SU-DHL-6 (cell line): ENCODE measurements at regions not wholly inside any gene's neighbourhood (a gene's known extent, or its start where the extent isn't known, plus 50 kb on each side); places are given as distances from the start of the nearest gene placed in this dataset.

Source experiments
- H2AFZ ChIP-seq: fragments of 200-600 bp; sonication (generic); 2 replicates; pipeline ENCODE4 v1.6.1; 2014; ENCODE audit warnings: low read depth, mild to moderate bottlenecking, moderate library complexity, mixed read lengths, antibody characterized with exemption, low read length; ENCODE audit not compliant: severe bottlenecking
- H3F3A ChIP-seq: fragments of 200-600 bp; shearing (Covaris generic); 2 replicates; pipeline ENCODE4 v1.6.0; 2016; ENCODE audit warnings: antibody characterized with exemption, mild to moderate bottlenecking; ENCODE audit not compliant: insufficient read depth
- H3K27ac ChIP-seq: fragments of 200-600 bp; sonication (generic); 2 replicates; pipeline ENCODE4 v1.5.1; 2016; ENCODE audit warnings: low read depth, mild to moderate bottlenecking, low read length, moderate library complexity, mixed read lengths
- H3K27me3 ChIP-seq: fragments of 200-600 bp; sonication (generic), shearing (Covaris generic); 2 replicates; pipeline ENCODE4 v1.6.0; 2014; ENCODE audit warnings: mild to moderate bottlenecking, low read length
- H3K36me3 ChIP-seq: fragments of 200-600 bp; sonication (generic); 2 replicates; pipeline ENCODE4 v1.6.1; 2014; ENCODE audit warnings: mild to moderate bottlenecking, low read length, mixed read lengths
- H3K4me2 ChIP-seq: fragments of 300-600, 200-600 bp; shearing (Covaris generic), sonication (generic); 2 replicates; pipeline ENCODE4 v1.6.0; 2014; ENCODE audit warnings: low read length, low read depth, mild to moderate bottlenecking; ENCODE audit not compliant: poor library complexity, severe bottlenecking
- H3K4me3 ChIP-seq: fragments of 200-600 bp; sonication (generic); 2 replicates; pipeline ENCODE4 v1.5.1; 2014; ENCODE audit warnings: antibody characterized with exemption, low read length, mild to moderate bottlenecking, mixed read lengths; ENCODE audit not compliant: insufficient read depth, poor library complexity, severe bottlenecking
- H3K79me2 ChIP-seq: fragments of 200-600 bp; sonication (generic); 2 replicates; pipeline ENCODE4 v1.6.1; 2014; ENCODE audit warnings: mild to moderate bottlenecking, low read length, moderate library complexity; ENCODE audit not compliant: insufficient read depth
- H3K9ac ChIP-seq: fragments of 200-600 bp; sonication (generic); 2 replicates; pipeline ENCODE4 v1.7.0; 2014; ENCODE audit warnings: mild to moderate bottlenecking, low read length
- H3K9me2 ChIP-seq: fragments of 200-600 bp; sonication (generic); replicated peaks from 2 replicates; pipeline ENCODE4 v1.6.1; 2014; ENCODE audit warnings: low read length; ENCODE audit not compliant: insufficient read depth
- H3K9me3 ChIP-seq: fragments of 200-600 bp; sonication (generic); 2 replicates; pipeline ENCODE4 v1.6.1; 2014; ENCODE audit warnings: low read length, mixed read lengths; ENCODE audit not compliant: insufficient read depth
- H4K20me1 ChIP-seq: fragments of 200-600 bp; sonication (generic); 2 replicates; pipeline ENCODE4 v1.6.1; 2014; ENCODE audit warnings: low read depth, mild to moderate bottlenecking, antibody characterized with exemption, low read length, moderate library complexity, mixed read lengths
- EZH2phosphoT487 ChIP-seq: fragments of 200-600 bp; sonication (generic), shearing (Covaris generic); conservative IDR thresholded peaks from 2 replicates; pipeline ENCODE4 v1.6.1; 2018; ENCODE audit warnings: mild to moderate bottlenecking, antibody characterized with exemption, low read length, moderate library complexity, mixed read lengths
- TF ChIP-seq, protein P1 (sequence below): fragments of 200-600 bp; sonication (generic); IDR thresholded peaks from one replicate; pipeline ENCODE4 v1.5.1; 2017; ENCODE audit warnings: antibody characterized with exemption, mild to moderate bottlenecking, low read length, moderate library complexity; ENCODE audit not compliant: insufficient read depth, poor library complexity, severe bottlenecking

DNA sequence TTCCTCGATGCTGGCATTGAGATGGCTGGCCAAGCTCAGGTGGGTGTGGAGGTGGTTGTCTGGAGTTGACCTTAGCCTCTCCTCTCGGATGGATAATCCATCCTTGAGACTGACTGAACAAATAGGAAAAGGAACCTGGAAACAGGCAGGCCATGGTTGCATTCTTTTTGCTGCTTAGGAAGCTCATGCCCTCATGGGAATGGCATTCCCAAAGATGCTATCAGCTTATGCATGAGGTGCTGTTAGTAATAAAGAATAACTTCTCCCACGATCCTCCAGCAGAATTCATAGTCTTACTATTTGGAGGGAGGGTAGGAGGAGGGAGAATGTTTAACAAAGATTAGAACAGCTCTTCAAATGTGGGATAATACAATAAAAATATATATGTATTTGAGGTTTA, 303.0 kb upstream of the TPM1 start:
- H4K20me1 ChIP-seq = no peaks in the 10 kb centered on the region
- H3K27me3 ChIP-seq = 0 out of 2 replicates have a peak, but pooled peaks cover 2% of the 10 kb centered on the region
- H3K27ac ChIP-seq = no peak overlapping the region
- no peak overlapping the region for H3K4me3 ChIP-seq
- no peak overlapping the region for H3K9ac ChIP-seq
- no peak overlapping the region for H3K4me2 ChIP-seq
- no peaks in the 10 kb centered on the region for H3K9me2 ChIP-seq
- no peaks in the 10 kb centered on the region for H3F3A ChIP-seq
- H2AFZ ChIP-seq = no peak overlapping the region
- H3K79me2 ChIP-seq = no peaks in the 10 kb centered on the region
- no peaks in the 10 kb centered on the region for H3K36me3 ChIP-seq
- TF ChIP-seq EZH2phosphoT487 = no peak
- TF ChIP-seq, protein P1, sequence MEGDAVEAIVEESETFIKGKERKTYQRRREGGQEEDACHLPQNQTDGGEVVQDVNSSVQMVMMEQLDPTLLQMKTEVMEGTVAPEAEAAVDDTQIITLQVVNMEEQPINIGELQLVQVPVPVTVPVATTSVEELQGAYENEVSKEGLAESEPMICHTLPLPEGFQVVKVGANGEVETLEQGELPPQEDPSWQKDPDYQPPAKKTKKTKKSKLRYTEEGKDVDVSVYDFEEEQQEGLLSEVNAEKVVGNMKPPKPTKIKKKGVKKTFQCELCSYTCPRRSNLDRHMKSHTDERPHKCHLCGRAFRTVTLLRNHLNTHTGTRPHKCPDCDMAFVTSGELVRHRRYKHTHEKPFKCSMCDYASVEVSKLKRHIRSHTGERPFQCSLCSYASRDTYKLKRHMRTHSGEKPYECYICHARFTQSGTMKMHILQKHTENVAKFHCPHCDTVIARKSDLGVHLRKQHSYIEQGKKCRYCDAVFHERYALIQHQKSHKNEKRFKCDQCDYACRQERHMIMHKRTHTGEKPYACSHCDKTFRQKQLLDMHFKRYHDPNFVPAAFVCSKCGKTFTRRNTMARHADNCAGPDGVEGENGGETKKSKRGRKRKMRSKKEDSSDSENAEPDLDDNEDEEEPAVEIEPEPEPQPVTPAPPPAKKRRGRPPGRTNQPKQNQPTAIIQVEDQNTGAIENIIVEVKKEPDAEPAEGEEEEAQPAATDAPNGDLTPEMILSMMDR = no peak
- no peaks in the 10 kb centered on the region for H3K9me3 ChIP-seq

DNA sequence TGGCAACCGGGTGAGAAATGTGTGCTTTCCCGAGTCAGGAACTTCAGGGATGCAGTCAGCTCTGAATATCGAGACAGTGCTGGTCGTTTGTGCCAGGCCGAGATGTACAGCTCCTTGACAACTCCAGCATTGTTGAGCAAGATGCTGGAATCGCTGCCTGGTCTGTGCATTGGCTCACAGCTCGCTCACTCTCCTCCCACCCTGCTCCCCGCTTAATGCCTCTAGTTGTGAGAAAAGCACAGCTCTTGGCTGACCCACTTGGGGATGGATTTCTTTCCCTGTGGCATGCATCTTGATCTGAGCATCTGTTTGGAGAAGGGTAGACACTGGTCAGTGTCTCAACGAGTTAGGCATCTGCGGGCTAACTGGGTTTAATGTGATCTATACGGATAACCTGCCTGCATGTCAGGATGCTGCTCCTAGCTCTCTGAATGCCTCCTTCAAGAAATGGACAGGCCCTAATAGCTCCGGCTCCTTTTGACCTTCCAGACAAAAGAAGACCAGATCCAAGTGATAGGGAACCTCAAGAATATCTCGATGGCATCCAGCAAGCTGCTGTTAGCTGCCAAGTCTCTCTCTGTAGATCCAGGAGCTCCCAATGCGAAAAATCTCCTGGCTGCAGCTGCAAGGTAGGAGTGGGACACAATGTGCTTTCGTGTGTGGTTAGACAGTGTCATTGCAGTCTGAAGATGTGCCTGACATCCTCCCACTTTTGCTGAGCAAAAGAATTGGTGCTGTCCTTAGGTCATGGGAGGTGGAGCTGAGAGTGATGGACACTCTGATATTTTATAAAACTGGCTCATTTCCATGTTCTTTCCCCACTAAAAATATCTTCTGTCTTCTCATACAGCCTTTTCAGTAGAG, 302.2 kb upstream of the TPM1 start:
- H3K9ac ChIP-seq = no peak overlapping the region
- no peak overlapping the region for H2AFZ ChIP-seq
- H3F3A ChIP-seq = no peaks in the 10 kb centered on the region
- no peaks in the 10 kb centered on the region for H3K9me3 ChIP-seq
- H3K4me3 ChIP-seq = no peak overlapping the region
- H3K27ac ChIP-seq = no peak overlapping the region
- 0 out of 2 replicates have a peak, but pooled peaks cover 2% of the 10 kb centered on the region for H3K27me3 ChIP-seq
- no peak for TF ChIP-seq EZH2phosphoT487
- TF ChIP-seq, protein P1 = no peak
- no peaks in the 10 kb centered on the region for H3K9me2 ChIP-seq
- H4K20me1 ChIP-seq = no peaks in the 10 kb centered on the region
- no peaks in the 10 kb centered on the region for H3K79me2 ChIP-seq
- no peaks in the 10 kb centered on the region for H3K36me3 ChIP-seq
- no peak overlapping the region for H3K4me2 ChIP-seq

DNA sequence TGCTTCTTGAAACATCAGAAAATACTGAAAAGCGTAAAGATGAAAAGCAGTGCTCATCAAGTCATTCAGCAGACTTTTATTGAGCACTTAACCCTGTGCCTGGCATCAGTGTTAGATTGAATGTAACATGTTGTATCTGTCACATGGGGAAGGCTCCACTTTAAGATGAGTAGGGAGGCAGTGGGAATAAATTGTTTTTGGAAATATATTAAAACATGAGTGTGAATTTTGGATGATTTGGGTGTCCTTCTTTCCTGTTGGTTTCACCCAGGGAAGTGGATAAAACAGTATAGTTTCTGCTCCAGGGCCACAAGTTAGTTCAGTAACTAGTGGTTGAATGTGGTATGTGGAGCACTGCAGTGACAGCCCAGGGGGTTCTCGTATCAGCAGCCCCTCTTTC, 301.4 kb upstream of the TPM1 start:
- Histone ChIP-seq H3K9ac (no peak overlapping the region), H3K79me2 (no peaks in the 10 kb centered on the region), H4K20me1 (no peaks in the 10 kb centered on the region), H3K9me3 (no peaks in the 10 kb centered on the region), H3K36me3 (no peaks in the 10 kb centered on the region), H3K4me2 (no peak overlapping the region), H3K9me2 (no peaks in the 10 kb centered on the region), H2AFZ (no peak overlapping the region), H3K27me3 (0 out of 2 replicates have a peak, but pooled peaks cover 2% of the 10 kb centered on the region), H3F3A (no peaks in the 10 kb centered on the region), H3K27ac (no peak overlapping the region), H3K4me3 (no peak overlapping the region)
- no peak for TF ChIP-seq EZH2phosphoT487
- TF ChIP-seq, protein P1 = no peak
